IMR-90 (cell line): ENCODE measurements at regions not wholly inside any gene's neighbourhood (a gene's known extent, or its start where the extent isn't known, plus 50 kb on each side); places are given as distances from the start of the nearest gene placed in this dataset.

ENCODE experiments used
- ATAC-seq: fragments of 200-7000 bp; cut with Tn5 transposase; 2 replicates; pipeline ENCODE4 v1.9.1; 2020; ENCODE audit warnings: low read depth, mild to moderate bottlenecking, moderate library complexity
- BruUV-seq: library from RNA; stranded (reverse); fragments of 400-500 nt; replicated peaks from 2 replicates; lab custom pipeline; 2021; lab: Mats Ljungman, UMichigan
- CTCF ChIA-PET: fragments of 300-600 bp; formaldehyde crosslinking; extraction: SDS; loops from one replicate; lab custom pipeline; 2021; ENCODE audit warnings: antibody characterized with exemption; lab: Yijun Ruan, JAX
- POLR2A ChIA-PET: fragments of 300-600 bp; sonication (Branson Sonifier 250); formaldehyde crosslinking; loops from one replicate; lab custom pipeline; 2022; ENCODE audit warnings: antibody characterized with exemption; ENCODE audit not compliant: unreplicated experiment; lab: Charles Lee
- DNase-seq: peaks from one replicate; pipeline ENCODE4 v3.0.0; 2013
- H2AFZ ChIP-seq: replicated peaks from 2 replicates; pipeline ENCODE3; 2013; ENCODE audit warnings: low read length, mild to moderate bottlenecking; ENCODE audit not compliant: poor library complexity
- H2AK5ac ChIP-seq: 2 replicates; pipeline ENCODE4 v1.6.1; 2013; ENCODE audit warnings: low read depth, low read length, inconsistent platforms
- H2AK9ac ChIP-seq: replicated peaks from 2 replicates; pipeline ENCODE3; 2013; ENCODE audit warnings: mild to moderate bottlenecking, low read depth, low read length, moderate library complexity; ENCODE audit not compliant: poor library complexity
- H2BK120ac ChIP-seq: 2 replicates; pipeline ENCODE4 v1.6.1; 2013; ENCODE audit warnings: low read depth, low read length, inconsistent platforms
- H2BK15ac ChIP-seq: 3 replicates; pipeline ENCODE4 v1.6.1; 2013; ENCODE audit warnings: low read depth, low read length, inconsistent platforms
- H2BK20ac ChIP-seq: 2 replicates; pipeline ENCODE4 v1.6.1; 2013; ENCODE audit warnings: low read depth, mild to moderate bottlenecking, inconsistent platforms, low read length, moderate library complexity
- H2BK5ac ChIP-seq: 2 replicates; pipeline ENCODE4 v1.6.1; 2013; ENCODE audit warnings: mild to moderate bottlenecking, low read depth, low read length, inconsistent platforms; ENCODE audit not compliant: poor library complexity, severe bottlenecking
- H3K14ac ChIP-seq: replicated peaks from 2 replicates; pipeline ENCODE4 v1.6.1; 2013; ENCODE audit warnings: low read depth, low read length, inconsistent platforms
- H3K18ac ChIP-seq: 2 replicates; pipeline ENCODE4 v1.6.1; 2013; ENCODE audit warnings: low read depth, low read length, control low read depth
- H3K23ac ChIP-seq: 2 replicates; pipeline ENCODE4 v1.6.1; 2013; ENCODE audit warnings: low read depth, low read length, inconsistent platforms
- H3K27ac ChIP-seq: 2 replicates; pipeline ENCODE4 v1.5.1; 2013; ENCODE audit warnings: mild to moderate bottlenecking, control low read depth, low read length; ENCODE audit not compliant: insufficient read depth
- H3K27me3 ChIP-seq: 2 replicates; pipeline ENCODE4 v1.6.1; 2013; ENCODE audit warnings: low read length; ENCODE audit not compliant: control insufficient read depth, insufficient read depth
- H3K36me3 ChIP-seq: 2 replicates; pipeline ENCODE4 v1.6.1; 2013; ENCODE audit warnings: low read length, mixed read lengths; ENCODE audit not compliant: control insufficient read depth, insufficient read depth
- H3K4ac ChIP-seq: 2 replicates; pipeline ENCODE4 v1.6.1; 2013; ENCODE audit warnings: low read depth, low read length, inconsistent platforms
- H3K4me1 ChIP-seq: 2 replicates; pipeline ENCODE4 v1.6.1; 2013; ENCODE audit warnings: low read length, mixed read lengths; ENCODE audit not compliant: control insufficient read depth, insufficient read depth
- H3K4me2 ChIP-seq: 2 replicates; pipeline ENCODE4 v1.6.1; 2013; ENCODE audit warnings: low read depth, mild to moderate bottlenecking, control low read depth, low read length, moderate library complexity
- H3K4me3 ChIP-seq: 2 replicates; pipeline ENCODE4 v1.5.1; 2013; ENCODE audit warnings: low read depth, mild to moderate bottlenecking, control low read depth, low read length, moderate library complexity; ENCODE audit not compliant: insufficient read depth
- H3K56ac ChIP-seq: 2 replicates; pipeline ENCODE4 v1.6.1; 2013; ENCODE audit warnings: low read length, inconsistent platforms; ENCODE audit not compliant: insufficient read depth; ENCODE audit errors: extremely low read depth
- H3K79me1 ChIP-seq, 2 experiments: 2 replicates each; pipeline ENCODE4 v1.6.1; 2013; ENCODE audit warnings: low read length in 2 of 2, inconsistent platforms in 1 of 2, low read depth in 1 of 2
- H3K9ac ChIP-seq: 2 replicates; pipeline ENCODE4 v1.6.1; 2013; ENCODE audit warnings: low read depth, low read length, control low read depth
- H3K9me1 ChIP-seq: 2 replicates; pipeline ENCODE4 v1.6.1; 2013; ENCODE audit warnings: low read length, inconsistent platforms; ENCODE audit not compliant: insufficient read depth
- H3K9me3 ChIP-seq: 2 replicates; pipeline ENCODE4 v1.6.1; 2013; ENCODE audit warnings: low read length; ENCODE audit not compliant: control insufficient read depth, insufficient read depth
- H4K20me1 ChIP-seq: 2 replicates; pipeline ENCODE4 v1.6.1; 2013; ENCODE audit warnings: low read length, inconsistent platforms; ENCODE audit not compliant: insufficient read depth
- H4K5ac ChIP-seq: 2 replicates; pipeline ENCODE4 v1.6.1; 2013; ENCODE audit warnings: mild to moderate bottlenecking, low read depth, low read length, control low read depth
- H4K8ac ChIP-seq, 2 experiments: 2 replicates each; pipeline ENCODE4 v1.6.1; 2013; ENCODE audit warnings: low read depth in 2 of 2, low read length in 2 of 2, control low read depth in 1 of 2, inconsistent platforms in 1 of 2
- H4K91ac ChIP-seq: 2 replicates; pipeline ENCODE4 v1.6.1; 2013; ENCODE audit warnings: low read depth, low read length, inconsistent platforms; ENCODE audit not compliant: insufficient read depth
- CHD1 ChIP-seq: IDR thresholded peaks from 2 replicates; pipeline ENCODE4 v1.6.1; 2012; ENCODE audit warnings: low read depth, low read length, improper control_type of control experiment
- RFX5 ChIP-seq: IDR thresholded peaks from 2 replicates; pipeline ENCODE4 v1.8.0; 2012; ENCODE audit warnings: low read depth, mild to moderate bottlenecking, low read length, moderate library complexity
- SMC3 ChIP-seq: fragments of 150-350 bp; IDR thresholded peaks from 2 replicates; pipeline ENCODE4 v1.6.1; 2016; ENCODE audit warnings: low read depth, mild to moderate bottlenecking, antibody characterized with exemption, low read length, moderate library complexity
- WGBS, 2 experiments: methylation state at CpG; one replicate each; pipeline versions ENCODE4 v1.1.5 to v1.1.7; 2013; ENCODE audit warnings: missing lambda C conversion rate in 2 of 2; ENCODE audit not compliant: insufficient read length in 1 of 2; ENCODE audit errors: extremely low coverage in 2 of 2; 5-methylcytosine and 5-hydroxymethylcytosine counted together
- dilution Hi-C: fragments of 300-500 bp; cut with HindIII; formaldehyde crosslinking; loops from one replicate; pipeline ENCODE4 v1.14.3; 2018; ENCODE audit warnings: low sequenced_read_pairs; ENCODE audit not compliant: unreplicated experiment
- in situ Hi-C: fragments of 300-500 bp; cut with MboI; formaldehyde crosslinking; loops from 3 replicates; pipeline ENCODE4 v1.14.3; 2019; ENCODE audit warnings: low sequenced_read_pairs, inconsistent platforms, mixed read lengths
- intact Hi-C: fragments of 100-400 bp; cut with micrococcal nuclease; formaldehyde crosslinking; loops from 2 replicates; pipeline ENCODE4 v1.10.0; 2022

- Histone ChIP-seq H2AK5ac (no peak overlapping the region), H2AK9ac (no peak overlapping the region), H2BK120ac (no peak overlapping the region), H2BK5ac (no peak overlapping the region), H3K27ac (no peak overlapping the region), H3K9me3 (no peaks in the 10 kb centered on the region), H2BK15ac (no peak overlapping the region), H3K9me1 (no peaks in the 10 kb centered on the region), H3K27me3 (no peaks in the 10 kb centered on the region), H3K4me1 (no peaks in the 10 kb centered on the region), H4K8ac (no peak overlapping the region), H3K79me1 (no peaks in the 10 kb centered on the region), H3K4me3 (no peak overlapping the region), H4K20me1 (no peaks in the 10 kb centered on the region), H3K4me2 (no peak overlapping the region), H3K56ac (no peak overlapping the region), H2AFZ (no peak overlapping the region), H4K5ac (no peak overlapping the region), H3K14ac (no peak overlapping the region), H3K18ac (no peak overlapping the region), H3K4ac (no peak overlapping the region), H4K91ac (no peak overlapping the region), H3K36me3 (no peaks in the 10 kb centered on the region), H3K9ac (no peak overlapping the region), H2BK20ac (no peak overlapping the region), H3K23ac (no peak overlapping the region)
- no peak for DNase-seq
- BruUV-seq, result no TSS peak
- in situ Hi-C loops, result no loop called here
- no CpG with 5 or more reads among the region's 1 CpG for WGBS, 2 experiments
- intact Hi-C loops, result no loop called here
- dilution Hi-C loops, result no loop called here
- TF ChIP-seq CHD1, result no peak
- no peak for TF ChIP-seq SMC3
- TF ChIP-seq RFX5, result no peak
- no peak for ATAC-seq
- ChIA-PET CTCF (interaction anchor here (0.7 kb wide), 1 partner anchor 886 kb away, joined by 4 read pairs; no protein-coding TSS in a partner anchor), POLR2A (no interaction called here)
These were observed 469.9 kb downstream of the GBE1 start for GRCh38 chr3:81291586-81291985.
